SU-DHL-6 (cell line): ENCODE measurements at regions not wholly inside any gene's neighbourhood (a gene's known extent, or its start where the extent isn't known, plus 50 kb on each side); places are given as distances from the start of the nearest gene placed in this dataset.

ENCODE experiments used
- EZH2phosphoT487 ChIP-seq: fragments of 200-600 bp; sonication (generic), shearing (Covaris generic); conservative IDR thresholded peaks from 2 replicates; pipeline ENCODE4 v1.6.1; 2018; ENCODE audit warnings: mild to moderate bottlenecking, antibody characterized with exemption, low read length, moderate library complexity, mixed read lengths
- TF ChIP-seq, protein P1 (sequence below): fragments of 200-600 bp; sonication (generic); IDR thresholded peaks from one replicate; pipeline ENCODE4 v1.5.1; 2017; ENCODE audit warnings: antibody characterized with exemption, mild to moderate bottlenecking, low read length, moderate library complexity; ENCODE audit not compliant: insufficient read depth, poor library complexity, severe bottlenecking

DNA sequence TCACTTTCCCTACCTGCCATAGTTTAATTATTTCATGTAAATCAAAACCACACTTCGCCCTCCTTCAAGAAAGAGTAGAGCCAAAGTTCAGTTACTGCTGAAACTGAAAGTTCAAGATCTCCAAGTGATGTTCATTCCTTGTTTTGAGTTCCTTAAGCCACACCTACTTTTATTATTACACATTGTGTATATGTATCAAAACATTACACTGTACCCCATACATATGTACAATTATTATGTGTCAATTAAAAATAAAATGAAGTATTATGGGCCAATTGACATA is 892.3 kb upstream of the NDST4 start:
- TF ChIP-seq, protein P1, sequence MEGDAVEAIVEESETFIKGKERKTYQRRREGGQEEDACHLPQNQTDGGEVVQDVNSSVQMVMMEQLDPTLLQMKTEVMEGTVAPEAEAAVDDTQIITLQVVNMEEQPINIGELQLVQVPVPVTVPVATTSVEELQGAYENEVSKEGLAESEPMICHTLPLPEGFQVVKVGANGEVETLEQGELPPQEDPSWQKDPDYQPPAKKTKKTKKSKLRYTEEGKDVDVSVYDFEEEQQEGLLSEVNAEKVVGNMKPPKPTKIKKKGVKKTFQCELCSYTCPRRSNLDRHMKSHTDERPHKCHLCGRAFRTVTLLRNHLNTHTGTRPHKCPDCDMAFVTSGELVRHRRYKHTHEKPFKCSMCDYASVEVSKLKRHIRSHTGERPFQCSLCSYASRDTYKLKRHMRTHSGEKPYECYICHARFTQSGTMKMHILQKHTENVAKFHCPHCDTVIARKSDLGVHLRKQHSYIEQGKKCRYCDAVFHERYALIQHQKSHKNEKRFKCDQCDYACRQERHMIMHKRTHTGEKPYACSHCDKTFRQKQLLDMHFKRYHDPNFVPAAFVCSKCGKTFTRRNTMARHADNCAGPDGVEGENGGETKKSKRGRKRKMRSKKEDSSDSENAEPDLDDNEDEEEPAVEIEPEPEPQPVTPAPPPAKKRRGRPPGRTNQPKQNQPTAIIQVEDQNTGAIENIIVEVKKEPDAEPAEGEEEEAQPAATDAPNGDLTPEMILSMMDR = no peak
- no peak for TF ChIP-seq EZH2phosphoT487
